ENCODE measurements at regions not wholly inside any gene's neighbourhood (a gene's known extent, or its start where the extent isn't known, plus 50 kb on each side); places are given as distances from the start of the nearest gene placed in this dataset.
"Not testable (repeated sequence)": the region's sequence is repeated elsewhere in the genome, so short reads cannot be mapped to it uniquely, and the experiment has no call there.

DNA sequence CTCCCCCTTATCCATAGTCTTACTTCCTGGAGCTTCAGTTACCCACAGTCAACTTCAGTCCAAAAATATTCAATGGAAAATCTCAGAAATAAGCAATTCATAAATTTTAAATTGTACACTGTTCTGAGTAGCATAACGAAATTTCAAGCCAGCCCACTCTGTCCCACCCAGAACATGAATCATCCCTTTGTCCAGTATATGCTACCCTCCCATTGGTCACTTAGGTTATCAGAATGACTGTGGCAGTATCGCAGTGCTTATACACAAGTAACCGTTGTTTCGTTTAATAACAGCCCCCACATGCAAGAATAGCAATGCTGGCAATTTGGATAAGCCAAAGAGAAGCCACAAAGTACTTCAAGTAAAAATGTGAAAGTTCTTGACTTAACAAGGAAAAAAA, 325.3 kb upstream of the ADAMTS9 start:
- no peaks in the 10 kb centered on the region for H3K9me3 ChIP-seq
- intact Hi-C loops (cut with DNase I; ENCODE audit: low total_unique reads) = no loop called here
- TF ChIP-seq, protein P1, sequence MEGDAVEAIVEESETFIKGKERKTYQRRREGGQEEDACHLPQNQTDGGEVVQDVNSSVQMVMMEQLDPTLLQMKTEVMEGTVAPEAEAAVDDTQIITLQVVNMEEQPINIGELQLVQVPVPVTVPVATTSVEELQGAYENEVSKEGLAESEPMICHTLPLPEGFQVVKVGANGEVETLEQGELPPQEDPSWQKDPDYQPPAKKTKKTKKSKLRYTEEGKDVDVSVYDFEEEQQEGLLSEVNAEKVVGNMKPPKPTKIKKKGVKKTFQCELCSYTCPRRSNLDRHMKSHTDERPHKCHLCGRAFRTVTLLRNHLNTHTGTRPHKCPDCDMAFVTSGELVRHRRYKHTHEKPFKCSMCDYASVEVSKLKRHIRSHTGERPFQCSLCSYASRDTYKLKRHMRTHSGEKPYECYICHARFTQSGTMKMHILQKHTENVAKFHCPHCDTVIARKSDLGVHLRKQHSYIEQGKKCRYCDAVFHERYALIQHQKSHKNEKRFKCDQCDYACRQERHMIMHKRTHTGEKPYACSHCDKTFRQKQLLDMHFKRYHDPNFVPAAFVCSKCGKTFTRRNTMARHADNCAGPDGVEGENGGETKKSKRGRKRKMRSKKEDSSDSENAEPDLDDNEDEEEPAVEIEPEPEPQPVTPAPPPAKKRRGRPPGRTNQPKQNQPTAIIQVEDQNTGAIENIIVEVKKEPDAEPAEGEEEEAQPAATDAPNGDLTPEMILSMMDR (IDR thresholded peaks at IDR 0.05) = no peak
- peaks cover 7 to 11% (median 9%) of the 10 kb centered on the region in 3 donors for H3K36me3 ChIP-seq
- H3K27ac ChIP-seq = no peak overlapping the region
- DNase-seq = no peak
- no peaks in the 10 kb centered on the region for H3K27me3 ChIP-seq
- no peak overlapping the region for H3K4me3 ChIP-seq
- H3K4me1 ChIP-seq = no peaks in the 10 kb centered on the region

DNA sequence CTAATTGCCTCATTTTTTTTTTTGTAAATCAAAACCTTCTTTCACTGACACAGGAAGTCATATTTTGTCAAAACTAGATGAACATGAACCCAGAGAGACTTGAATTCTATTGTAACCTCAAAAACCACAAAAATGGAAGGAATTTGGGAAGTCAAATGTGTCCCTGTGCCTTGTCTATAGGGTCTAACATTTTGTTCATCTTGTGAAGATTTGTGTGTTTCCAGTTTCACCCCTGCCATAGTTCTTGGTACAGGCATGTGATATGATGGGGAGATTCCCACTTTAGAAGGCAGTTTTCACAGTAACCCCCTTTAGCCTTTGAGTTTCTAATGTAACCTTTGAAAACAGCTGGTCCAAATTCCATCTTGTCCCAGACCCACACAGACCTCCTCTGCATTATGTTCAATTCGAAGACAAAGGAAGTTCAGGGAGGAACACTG, 318.5 kb upstream of the ADAMTS9 start:
- Histone ChIP-seq H3K27me3 (no peaks in the 10 kb centered on the region), H3K36me3 (peaks cover 7 to 11% (median 9%) of the 10 kb centered on the region in 3 donors), H3K9me3 (no peaks in the 10 kb centered on the region), H3K27ac (no peak overlapping the region), H3K4me1 (no peaks in the 10 kb centered on the region), H3K4me3 (no peak overlapping the region)
- intact Hi-C loops (cut with DNase I; ENCODE audit: low total_unique reads) = loop anchor here (10.0 kb wide), 1 partner anchor 1578 kb away; no protein-coding TSS in a partner anchor
- DNase-seq = no peak
- TF ChIP-seq, protein P1 (IDR thresholded peaks at IDR 0.05) = no peak

DNA sequence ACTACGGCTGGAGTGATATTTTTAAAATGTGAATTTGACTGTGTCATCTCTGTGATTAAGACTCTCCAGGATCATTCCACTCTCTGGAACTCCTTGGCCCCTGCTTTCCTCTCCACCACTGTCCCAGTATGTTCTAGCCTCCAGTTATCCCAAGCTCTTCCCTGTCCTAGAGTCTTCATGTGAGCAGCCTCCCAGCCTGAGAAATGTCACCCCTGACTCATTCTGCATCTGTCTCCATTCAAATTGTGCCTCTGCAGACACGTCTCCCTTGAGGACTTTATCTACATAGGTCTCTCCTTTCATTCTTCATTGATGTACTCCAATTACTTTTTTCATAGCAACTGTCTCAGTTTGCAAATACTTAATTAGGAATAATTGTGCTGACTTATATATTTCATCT, 317.7 kb upstream of the ADAMTS9 start:
- Histone ChIP-seq H3K9me3 (no peaks in the 10 kb centered on the region), H3K36me3 (peaks cover 3 to 6% (median 3%) of the 10 kb centered on the region in 3 donors), H3K27me3 (no peaks in the 10 kb centered on the region), H3K4me1 (no peaks in the 10 kb centered on the region), H3K4me3 (no peak overlapping the region), H3K27ac (no peak overlapping the region)
- intact Hi-C loops (cut with DNase I; ENCODE audit: low total_unique reads) = loop anchor here (10.0 kb wide), 1 partner anchor 1579 kb away; no protein-coding TSS in a partner anchor
- DNase-seq = no peak
- TF ChIP-seq, protein P1 (IDR thresholded peaks at IDR 0.05) = no peak

DNA sequence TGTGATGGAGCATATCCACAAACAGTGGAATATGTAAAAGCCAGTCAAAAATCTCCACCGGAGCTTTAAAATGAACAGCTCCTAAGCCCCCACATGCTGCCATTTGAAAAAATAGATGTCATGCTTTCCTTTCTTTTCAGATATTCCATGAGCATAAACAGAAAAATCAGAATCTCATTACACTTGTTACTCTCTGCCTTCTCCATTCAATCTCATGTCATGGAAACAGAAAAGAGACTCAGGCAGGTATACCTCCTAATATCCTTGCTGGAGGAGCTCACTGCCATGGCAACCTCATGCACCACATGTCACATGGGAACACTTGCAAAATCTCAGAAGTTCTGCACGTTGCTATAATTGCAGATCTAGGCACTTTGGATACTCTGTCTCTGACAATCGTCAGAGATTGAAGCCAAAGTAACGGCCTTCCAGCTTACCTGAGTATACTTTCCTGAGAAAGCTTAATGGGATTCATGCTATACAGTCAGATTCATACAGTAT, 317.0 kb upstream of the ADAMTS9 start:
- H3K9me3 ChIP-seq = no peaks in the 10 kb centered on the region
- no peaks in the 10 kb centered on the region for H3K36me3 ChIP-seq
- H3K4me3 ChIP-seq = no peak overlapping the region
- no peaks in the 10 kb centered on the region for H3K4me1 ChIP-seq
- no peaks in the 10 kb centered on the region for H3K27me3 ChIP-seq
- TF ChIP-seq, protein P1 (IDR thresholded peaks at IDR 0.05) = no peak
- intact Hi-C loops (cut with DNase I; ENCODE audit: low total_unique reads) = loop anchor here (10.0 kb wide), 1 partner anchor 1580 kb away; no protein-coding TSS in a partner anchor
- no peak for DNase-seq
- no peak overlapping the region for H3K27ac ChIP-seq

DNA sequence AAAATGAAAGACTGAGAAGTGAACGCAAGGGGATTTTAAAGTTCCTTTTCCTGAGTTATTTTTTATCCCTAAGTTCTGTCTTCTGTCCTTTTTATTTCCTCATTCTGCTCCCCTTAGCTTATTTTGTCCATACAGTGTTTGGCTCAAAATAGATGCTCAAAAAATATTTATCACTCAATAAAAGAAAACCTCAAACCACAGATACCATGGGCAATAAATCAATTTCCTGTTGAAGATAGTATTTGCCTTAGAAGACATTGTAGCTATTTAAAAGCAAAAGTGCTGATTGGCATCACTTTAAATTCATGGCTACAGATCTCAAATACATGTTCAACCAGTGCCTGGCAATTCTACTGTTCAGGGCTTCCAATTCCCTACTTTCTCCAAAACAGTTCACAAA, 316.5 kb upstream of the ADAMTS9 start:
- TF ChIP-seq, protein P1 (IDR thresholded peaks at IDR 0.05) = no peak
- intact Hi-C loops (cut with DNase I; ENCODE audit: low total_unique reads) = loop anchor here (10.0 kb wide), 1 partner anchor 1580 kb away; no protein-coding TSS in a partner anchor

DNA sequence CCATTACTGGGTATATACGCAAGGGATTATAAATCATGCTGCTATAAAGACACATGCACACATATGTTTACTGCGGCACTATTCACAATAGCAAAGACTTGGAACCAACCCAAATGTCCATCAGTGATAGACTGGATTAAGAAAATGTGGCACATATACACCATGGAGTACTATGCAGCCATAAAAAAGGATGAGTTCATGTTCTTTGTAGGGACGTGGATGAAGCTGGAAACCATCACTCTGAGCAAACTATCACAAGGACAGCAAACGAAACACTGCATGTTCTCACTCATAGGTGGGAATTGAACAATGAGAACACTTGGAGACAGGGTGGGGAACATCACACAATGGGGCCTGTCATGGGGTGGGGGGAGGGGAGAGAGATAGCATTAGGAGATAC, 313.3 kb upstream of the ADAMTS9 start:
- not testable (repeated sequence) for H3K4me1 ChIP-seq, H3K36me3 ChIP-seq, H3K4me3 ChIP-seq, H3K27ac ChIP-seq, H3K27me3 ChIP-seq, DNase-seq, H3K9me3 ChIP-seq
- intact Hi-C loops (cut with DNase I; ENCODE audit: low total_unique reads) = loop anchor here (10.0 kb wide), 1 partner anchor 1584 kb away; no protein-coding TSS in a partner anchor

More for the DNA sequence above, 316.5 kb upstream of the ADAMTS9 start:
- H3K4me1 ChIP-seq = no peaks in the 10 kb centered on the region
- H3K36me3 ChIP-seq = no peaks in the 10 kb centered on the region
- H3K9me3 ChIP-seq = no peaks in the 10 kb centered on the region
- H3K27ac ChIP-seq = no peak overlapping the region
- no peaks in the 10 kb centered on the region for H3K27me3 ChIP-seq
- H3K4me3 ChIP-seq = no peak overlapping the region
- DNase-seq = no peak

All from tibial artery (tissue), 4 donors.